NCI-H2196 treated with DMSO at 0.1 percent for 48 hours (cell line): ENCODE measurements at regions not wholly inside any gene's neighbourhood (a gene's known extent, or its start where the extent isn't known, plus 50 kb on each side); places are given as distances from the start of the nearest gene placed in this dataset.

Source experiments
- DNase-seq: peaks from one replicate; lab custom pipeline; 2025; ENCODE audit not compliant: unreplicated experiment; lab: John Stamatoyannopoulos, UW

GRCh38 chr13:31684466-31684865 lies 54.9 kb upstream of the RXFP2 start:
- no peak for DNase-seq

GRCh38 chr13:31686670-31687425 lies 52.5 kb upstream of the RXFP2 start:
- DNase-seq, result no peak
